GM18951 (cell line): ENCODE measurements at regions not wholly inside any gene's neighbourhood (a gene's known extent, or its start where the extent isn't known, plus 50 kb on each side); places are given as distances from the start of the nearest gene placed in this dataset.

Experiments
- POLR2A ChIP-seq: IDR thresholded peaks from 4 replicates; pipeline ENCODE4 v1.6.1; 2011; ENCODE audit warnings: mild to moderate bottlenecking; ENCODE audit not compliant: insufficient read length, insufficient read depth; ENCODE audit errors: extremely low read depth
- in situ Hi-C: fragments of 300-500 bp; cut with MboI; formaldehyde crosslinking; loops from one replicate; pipeline ENCODE4 v1.12.0; 2022; ENCODE audit warnings: low sequenced_read_pairs, mixed read lengths, inconsistent platforms; ENCODE audit not compliant: unreplicated experiment

- no peak for TF ChIP-seq POLR2A
- in situ Hi-C loops, result no loop called here
These were observed 282.6 kb downstream of the HAPSTR1 start for GRCh38 chr16:9374061-9374460.

- in situ Hi-C loops, result no loop called here
- no peak for TF ChIP-seq POLR2A
These were observed 287.4 kb downstream of the HAPSTR1 start for GRCh38 chr16:9378876-9379275.

- in situ Hi-C loops, result no loop called here
These were observed 288.8 kb downstream of the HAPSTR1 start for GRCh38 chr16:9380221-9380620.

GRCh38 chr16:9381399-9381798 lies 290.0 kb downstream of the HAPSTR1 start:
- no peak for TF ChIP-seq POLR2A
- in situ Hi-C loops, result no loop called here

More at GRCh38 chr16:9380221-9380620, 288.8 kb downstream of the HAPSTR1 start:
- no peak for TF ChIP-seq POLR2A

GRCh38 chr16:9381905-9382304 lies 290.5 kb downstream of the HAPSTR1 start:
- TF ChIP-seq POLR2A, result no peak
- in situ Hi-C loops, result no loop called here

- TF ChIP-seq POLR2A, result no peak
- in situ Hi-C loops, result no loop called here
These were observed 291.8 kb downstream of the HAPSTR1 start for GRCh38 chr16:9383281-9383680.

GRCh38 chr16:9384141-9384540 lies 292.7 kb downstream of the HAPSTR1 start:
- TF ChIP-seq POLR2A, result no peak
- in situ Hi-C loops, result no loop called here

GRCh38 chr16:9389543-9390207 lies 298.2 kb downstream of the HAPSTR1 start:
- no peak for TF ChIP-seq POLR2A
- in situ Hi-C loops, result no loop called here

- no peak for TF ChIP-seq POLR2A
These were observed 301.5 kb downstream of the HAPSTR1 start for GRCh38 chr16:9392956-9393355.

GRCh38 chr16:9393591-9393990 lies 302.1 kb downstream of the HAPSTR1 start:
- TF ChIP-seq POLR2A, result no peak
- in situ Hi-C loops, result no loop called here

More at GRCh38 chr16:9392956-9393355, 301.5 kb downstream of the HAPSTR1 start:
- in situ Hi-C loops, result no loop called here

GRCh38 chr16:9395958-9396359 lies 304.5 kb downstream of the HAPSTR1 start:
- TF ChIP-seq POLR2A, result no peak
- in situ Hi-C loops, result no loop called here

GRCh38 chr16:9399573-9399972 lies 308.1 kb downstream of the HAPSTR1 start:
- in situ Hi-C loops, result no loop called here
- TF ChIP-seq POLR2A, result no peak

GRCh38 chr16:9401173-9401572 lies 309.7 kb downstream of the HAPSTR1 start:
- in situ Hi-C loops, result no loop called here
- no peak for TF ChIP-seq POLR2A

- in situ Hi-C loops, result no loop called here
- TF ChIP-seq POLR2A, result no peak
These were observed 310.9 kb downstream of the HAPSTR1 start for GRCh38 chr16:9402293-9402860.
